Esophagus squamous epithelium (tissue), 4 donors: ENCODE measurements at regions not wholly inside any gene's neighbourhood (a gene's known extent, or its start where the extent isn't known, plus 50 kb on each side); places are given as distances from the start of the nearest gene placed in this dataset.

ENCODE experiments used
- CTCF ChIP-seq, 6 experiments: fragments of 450-650 bp in 4 of 6; fragments of 200-600 bp in 2 of 6; sonication (generic) in 2 of 6; IDR thresholded peaks; one replicate each; pipeline ENCODE4 v1.5.1; 2016 to 2019; ENCODE audit warnings: antibody characterized with exemption in 6 of 6, mild to moderate bottlenecking in 4 of 6, moderate library complexity in 4 of 6
- POLR2A ChIP-seq, 4 donors: fragments of 450-650 bp; IDR thresholded peaks; one replicate each; pipeline ENCODE4 v1.6.1; 2017; ENCODE audit warnings: antibody characterized with exemption in 4 of 4, mild to moderate bottlenecking in 4 of 4, moderate library complexity in 3 of 4

- TF ChIP-seq CTCF (IDR thresholded peaks at IDR 0.05) (no peak), POLR2A (IDR thresholded peaks at IDR 0.05) (no peak)
These were observed 329.7 kb downstream of the UQCRFS1 start for GRCh38 chr19:28883241-28883693.
